ENCODE measurements at regions not wholly inside any gene's neighbourhood (a gene's known extent, or its start where the extent isn't known, plus 50 kb on each side); places are given as distances from the start of the nearest gene placed in this dataset.

DNA sequence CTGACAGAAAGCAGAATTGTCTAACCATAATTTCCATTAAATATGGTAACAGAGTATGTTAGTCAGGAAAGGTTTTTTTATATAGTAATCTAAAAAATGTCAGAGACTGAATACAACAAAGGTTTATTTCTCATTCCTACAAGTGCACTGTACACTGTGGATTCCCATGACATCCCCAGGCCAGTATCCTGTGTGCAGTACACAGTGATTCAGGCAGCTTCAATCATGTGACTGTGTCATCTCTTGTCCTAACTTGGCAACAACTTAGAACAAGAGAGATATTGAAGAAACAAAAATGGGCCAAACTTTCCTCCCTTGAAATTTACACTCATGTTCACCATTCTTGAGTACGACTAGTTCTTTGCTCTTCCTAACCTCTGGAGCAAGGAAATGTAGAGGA, 189.8 kb upstream of the SEMA3A start:
- no peak overlapping the region for H3K4me3 ChIP-seq
- 0% methylated on average over 1 of the region's 1 CpG for WGBS (ENCODE audit: insufficient coverage, insufficient replicate concordance, low lambda C conversion rate, missing lambda C conversion rate)
- H3K4me1 ChIP-seq (ENCODE audit: control insufficient read depth, insufficient read depth, low read length), result no peaks in the 10 kb centered on the region
- ChIA-PET RAD21 (ENCODE audit: unreplicated experiment) (no interaction called here), CTCF (no interaction called here), POLR2A (no interaction called here), SMC1A (ENCODE audit: uncharacterized antibody, unreplicated experiment) (interaction anchor here (1.1 kb wide), 1 partner anchor 11 kb away, joined by 4 read pairs; no protein-coding TSS in a partner anchor)
- FAIRE-seq (no peak), ATAC-seq (no peak), DNase-seq (ENCODE audit: low read depth, low spot score) (no peak)
- TF ChIP-seq, protein P1, sequence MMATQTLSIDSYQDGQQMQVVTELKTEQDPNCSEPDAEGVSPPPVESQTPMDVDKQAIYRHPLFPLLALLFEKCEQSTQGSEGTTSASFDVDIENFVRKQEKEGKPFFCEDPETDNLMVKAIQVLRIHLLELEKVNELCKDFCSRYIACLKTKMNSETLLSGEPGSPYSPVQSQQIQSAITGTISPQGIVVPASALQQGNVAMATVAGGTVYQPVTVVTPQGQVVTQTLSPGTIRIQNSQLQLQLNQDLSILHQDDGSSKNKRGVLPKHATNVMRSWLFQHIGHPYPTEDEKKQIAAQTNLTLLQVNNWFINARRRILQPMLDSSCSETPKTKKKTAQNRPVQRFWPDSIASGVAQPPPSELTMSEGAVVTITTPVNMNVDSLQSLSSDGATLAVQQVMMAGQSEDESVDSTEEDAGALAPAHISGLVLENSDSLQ (IDR thresholded peaks at IDR 0.05), result no peak
- no peak for TF ChIP-seq EZH2 (IDR thresholded peaks at IDR 0.05; ENCODE audit: borderline replicate concordance, control insufficient read depth, low read depth, low read length)
- no peak for TF ChIP-seq SUZ12 (IDR thresholded peaks at IDR 0.05; ENCODE audit: unreplicated experiment)
- no peak for TF ChIP-seq TCF3 (IDR thresholded peaks at IDR 0.05; ENCODE audit: borderline replicate concordance, insufficient read depth, low read depth, low read length)
- TF ChIP-seq SMARCA5 (IDR thresholded peaks at IDR 0.05), result no peak
- no peak for TF ChIP-seq ASH2L (IDR thresholded peaks at IDR 0.05; ENCODE audit: borderline replicate concordance, low read depth)
- no peak for TF ChIP-seq CBX5 (IDR thresholded peaks at IDR 0.05; ENCODE audit: low read depth)
- TF ChIP-seq CEBPB (IDR thresholded peaks at IDR 0.05; ENCODE audit: borderline replicate concordance in 1 of 2, low read depth in 2 of 2, low read length in 2 of 2), result no peak
- no peak for TF ChIP-seq ZNF622 (IDR thresholded peaks at IDR 0.05)
- TF ChIP-seq BRCA1 (IDR thresholded peaks at IDR 0.05; ENCODE audit: low read depth, low read length), result no peak
- no peak for TF ChIP-seq SMAD5 (IDR thresholded peaks at IDR 0.05; ENCODE audit: low read depth)
- no peak for TF ChIP-seq EP300 (IDR thresholded peaks at IDR 0.05; ENCODE audit: borderline replicate concordance in 1 of 2, control insufficient read depth in 1 of 2, low read depth in 2 of 2, low read length in 2 of 2)
- TF ChIP-seq FOXK2 (IDR thresholded peaks at IDR 0.05), result no peak
- no peak for TF ChIP-seq SIN3A (IDR thresholded peaks at IDR 0.05; ENCODE audit: low read depth, low read length)
- no peak for TF ChIP-seq CHD1 (IDR thresholded peaks at IDR 0.05; ENCODE audit: low read depth, low read length)
- TF ChIP-seq, protein P2, sequence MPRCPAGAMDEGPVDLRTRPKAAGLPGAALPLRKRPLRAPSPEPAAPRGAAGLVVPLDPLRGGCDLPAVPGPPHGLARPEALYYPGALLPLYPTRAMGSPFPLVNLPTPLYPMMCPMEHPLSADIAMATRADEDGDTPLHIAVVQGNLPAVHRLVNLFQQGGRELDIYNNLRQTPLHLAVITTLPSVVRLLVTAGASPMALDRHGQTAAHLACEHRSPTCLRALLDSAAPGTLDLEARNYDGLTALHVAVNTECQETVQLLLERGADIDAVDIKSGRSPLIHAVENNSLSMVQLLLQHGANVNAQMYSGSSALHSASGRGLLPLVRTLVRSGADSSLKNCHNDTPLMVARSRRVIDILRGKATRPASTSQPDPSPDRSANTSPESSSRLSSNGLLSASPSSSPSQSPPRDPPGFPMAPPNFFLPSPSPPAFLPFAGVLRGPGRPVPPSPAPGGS (IDR thresholded peaks at IDR 0.05; ENCODE audit: borderline replicate concordance, insufficient read depth, low read depth, low read length, poor library complexity, severe bottlenecking), result no peak
- no peak for TF ChIP-seq RCOR1 (conservative IDR thresholded peaks at IDR 0.05; ENCODE audit: low read depth, low read length)
- TF ChIP-seq ZSCAN29 (IDR thresholded peaks at IDR 0.05), result no peak
- intact Hi-C loops (cut with micrococcal nuclease; ENCODE audit: unreplicated experiment) (no loop called here), in situ Hi-C loops (cut with MboI) (no loop called here)
- H3K4me2 ChIP-seq (ENCODE audit: control insufficient read depth, insufficient read depth), result no peak overlapping the region
- no peaks in the 10 kb centered on the region for H3K79me2 ChIP-seq (ENCODE audit: control insufficient read depth, insufficient read depth, low read length)
- H4K20me1 ChIP-seq (ENCODE audit: control insufficient read depth, insufficient read depth), result no peaks in the 10 kb centered on the region
- no peak overlapping the region for H3K27ac ChIP-seq (ENCODE audit: control insufficient read depth, insufficient read depth)
- no peak overlapping the region for H3K9ac ChIP-seq (ENCODE audit: control insufficient read depth, insufficient read depth, low read length)
- no peaks in the 10 kb centered on the region for H3K27me3 ChIP-seq (replicated peaks in 1 of 2; ENCODE audit: control insufficient read depth in 2 of 2, insufficient read depth in 2 of 2, low read length in 1 of 2)
- H3K9me3 ChIP-seq (replicated peaks; ENCODE audit: control insufficient read depth, insufficient read depth, low read length), result no peaks in the 10 kb centered on the region
- H2AFZ ChIP-seq (ENCODE audit: control insufficient read depth, low read depth, low read length), result no peak overlapping the region
- no TSS peak for BruUV-seq (replicated peaks)
- H3K36me3 ChIP-seq (ENCODE audit: control insufficient read depth in 2 of 2, insufficient read depth in 2 of 2, low read length in 1 of 2), result no peaks in the 10 kb centered on the region

Data from GM12878 (cell line).